HEK293 (cell line): ENCODE measurements at regions not wholly inside any gene's neighbourhood (a gene's known extent, or its start where the extent isn't known, plus 50 kb on each side); places are given as distances from the start of the nearest gene placed in this dataset.

Experiments
- CTCF ChIA-PET: fragments of 350-600 bp; formaldehyde crosslinking; extraction: SDS; loops from one replicate; lab custom pipeline; 2021; ENCODE audit warnings: antibody characterized with exemption; lab: Yijun Ruan, JAX
- POLR2A ChIA-PET: fragments of 300-600 bp; formaldehyde crosslinking; extraction: SDS; loops from one replicate; lab custom pipeline; 2020; ENCODE audit warnings: antibody characterized with exemption, inconsistent platforms; lab: Yijun Ruan, JAX
- H3K27ac ChIP-seq: fragments of 200-500 bp; sonication (Bioruptor generic); 2 replicates; pipeline ENCODE4 v1.5.1; 2014; ENCODE audit warnings: low read depth, low read length, control low read depth, inconsistent platforms; ENCODE audit errors: extremely low read depth
- H3K36me3 ChIP-seq, 2 experiments: fragments of 200-500 bp in 1 of 2; sonication (Bioruptor generic) in 1 of 2; 1 replicate in 1 of 2; 2 replicates in 1 of 2; pipeline ENCODE4 v1.5.1; 2014 to 2017; ENCODE audit warnings: inconsistent platforms in 2 of 2, low read length in 2 of 2; ENCODE audit not compliant: control insufficient read depth in 2 of 2, insufficient read depth in 1 of 2
- H3K4me1 ChIP-seq: fragments of 200-500 bp; sonication (Bioruptor generic); 2 replicates; pipeline ENCODE4 v1.5.1; 2014; ENCODE audit warnings: mild to moderate bottlenecking, low read length, inconsistent platforms; ENCODE audit not compliant: control insufficient read depth, insufficient read depth
- H3K4me3 ChIP-seq: 2 replicates; pipeline ENCODE4 v1.5.1; 2011; ENCODE audit warnings: low read depth, mild to moderate bottlenecking, control low read depth, low read length, moderate library complexity
- H3K9me3 ChIP-seq: fragments of 200-500 bp; sonication (Bioruptor generic); 2 replicates; pipeline ENCODE4 v1.5.1; 2014; ENCODE audit warnings: low read depth, low read length, inconsistent platforms; ENCODE audit not compliant: control insufficient read depth, insufficient read depth
- GFI1B ChIP-seq: fragments of 450-650 bp; formaldehyde crosslinking; IDR thresholded peaks from 2 replicates; pipeline ENCODE4 v1.5.1; 2016; ENCODE audit warnings: missing biosample characterization, missing genetic modification characterization
- KLF8 ChIP-seq: fragments of 450-650 bp; formaldehyde crosslinking; IDR thresholded peaks from 2 replicates; pipeline ENCODE4 v1.5.1; 2016; ENCODE audit warnings: missing biosample characterization, missing genetic modification characterization
- MEIS1 ChIP-seq: sonication (generic); formaldehyde crosslinking; IDR thresholded peaks from 2 replicates; pipeline ENCODE4 v1.8.1; 2022; ENCODE audit warnings: missing genetic modification reagents, mild to moderate bottlenecking, borderline replicate concordance
- REPIN1 ChIP-seq: fragments of 450-650 bp; formaldehyde crosslinking; IDR thresholded peaks from 2 replicates; pipeline ENCODE4 v1.5.1; 2017; ENCODE audit warnings: missing biosample characterization, missing genetic modification characterization, low read depth
- ZBTB7A ChIP-seq: fragments of 450-650 bp; formaldehyde crosslinking; IDR thresholded peaks from 2 replicates; pipeline ENCODE4 v1.5.1; 2016; ENCODE audit warnings: low read depth, missing biosample characterization, missing genetic modification characterization
- ZNF214 ChIP-seq: fragments of 450-650 bp; formaldehyde crosslinking; IDR thresholded peaks from 2 replicates; pipeline ENCODE4 v1.5.1; 2017; ENCODE audit warnings: missing biosample characterization, mild to moderate bottlenecking, missing genetic modification characterization, borderline replicate concordance
- ZNF274 ChIP-seq, 2 experiments: fragments of 200-500 bp in 1 of 2; fragments of 450-650 bp in 1 of 2; sonication (Bioruptor generic) in 1 of 2; formaldehyde crosslinking in 1 of 2; IDR thresholded peaks; 2 replicates each; pipeline versions ENCODE4 v1.5.1 to v1.6.1; 2014 to 2016; ENCODE audit warnings: borderline replicate concordance in 1 of 2, inconsistent platforms in 1 of 2, low read length in 1 of 2, missing biosample characterization in 1 of 2, missing genetic modification characterization in 1 of 2
- ZNF391 ChIP-seq: fragments of 450-650 bp; formaldehyde crosslinking; IDR thresholded peaks from 2 replicates; pipeline ENCODE4 v1.5.1; 2016; ENCODE audit warnings: low read depth, missing biosample characterization, missing genetic modification characterization, borderline replicate concordance
- ZNF473 ChIP-seq: fragments of 450-650 bp; formaldehyde crosslinking; IDR thresholded peaks from 2 replicates; pipeline ENCODE4 v1.5.1; 2017; ENCODE audit warnings: missing biosample characterization, missing genetic modification characterization
- ZNF514 ChIP-seq: fragments of 450-650 bp; formaldehyde crosslinking; IDR thresholded peaks from 2 replicates; pipeline ENCODE4 v1.5.1; 2016; ENCODE audit warnings: missing biosample characterization, missing genetic modification characterization
- ZNF530 ChIP-seq: fragments of 450-650 bp; formaldehyde crosslinking; IDR thresholded peaks from 2 replicates; pipeline ENCODE4 v1.5.1; 2016; ENCODE audit warnings: low read depth, missing biosample characterization, missing genetic modification characterization
- ZNF664 ChIP-seq: fragments of 450-650 bp; formaldehyde crosslinking; IDR thresholded peaks from 2 replicates; pipeline ENCODE4 v1.5.1; 2016; ENCODE audit warnings: missing biosample characterization, missing genetic modification characterization
- ZNF747 ChIP-seq: fragments of 450-650 bp; formaldehyde crosslinking; IDR thresholded peaks from 2 replicates; pipeline ENCODE4 v1.5.1; 2016; ENCODE audit warnings: missing biosample characterization, missing genetic modification characterization
- ZNF792 ChIP-seq: fragments of 450-650 bp; formaldehyde crosslinking; IDR thresholded peaks from 2 replicates; pipeline ENCODE4 v1.5.1; 2016; ENCODE audit warnings: missing biosample characterization, missing genetic modification characterization
- ZSCAN30 ChIP-seq: fragments of 450-650 bp; IDR thresholded peaks from 2 replicates; pipeline ENCODE4 v1.5.1; 2018; ENCODE audit warnings: missing biosample characterization, mild to moderate bottlenecking, missing genetic modification characterization, moderate library complexity
- TF ChIP-seq, protein P1 (sequence below): fragments of 450-650 bp; formaldehyde crosslinking; IDR thresholded peaks from 2 replicates; pipeline ENCODE4 v1.5.1; 2016; ENCODE audit warnings: missing biosample characterization, missing genetic modification characterization
- TF ChIP-seq, protein P2 (sequence below): fragments of 450-650 bp; formaldehyde crosslinking; IDR thresholded peaks from 2 replicates; pipeline ENCODE4 v1.5.1; 2016; ENCODE audit warnings: missing biosample characterization, missing genetic modification characterization, low read depth
- TF ChIP-seq, protein P3 (sequence below): fragments of 450-650 bp; formaldehyde crosslinking; IDR thresholded peaks from 2 replicates; pipeline ENCODE4 v1.5.1; 2016; ENCODE audit warnings: missing biosample characterization, missing genetic modification characterization

DNA sequence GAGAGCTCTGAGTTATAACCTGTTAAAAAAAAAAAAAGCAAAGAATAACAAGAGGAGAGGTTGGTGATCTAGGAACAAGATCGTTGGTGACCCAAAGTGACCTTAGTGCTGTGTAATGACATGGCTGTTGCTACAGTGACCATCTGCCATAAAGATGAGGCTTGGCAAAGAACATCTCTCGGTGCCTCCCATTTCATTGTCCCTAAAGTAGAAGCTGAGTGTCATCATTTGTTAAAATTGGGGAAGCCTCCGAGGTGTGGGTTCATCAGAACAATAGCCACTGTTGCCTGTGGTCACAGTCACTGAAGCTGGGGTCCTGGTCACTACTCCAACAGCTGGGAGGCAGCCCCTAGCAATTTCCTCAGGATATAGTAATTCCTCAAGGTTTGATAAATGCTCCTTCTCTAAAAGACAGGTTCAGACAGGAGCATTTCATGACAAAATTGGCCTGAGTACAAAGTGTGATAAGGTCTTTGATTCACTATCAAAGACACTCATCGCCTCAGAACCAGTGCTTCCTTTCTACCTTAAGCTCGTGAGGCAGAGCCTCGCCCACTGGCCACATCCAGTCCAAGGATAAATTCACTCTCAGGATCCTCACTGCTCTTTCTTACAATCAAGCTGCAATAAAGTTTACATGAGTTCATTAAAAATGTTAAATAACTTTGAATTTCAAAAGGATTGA lies 81.9 kb upstream of the RGS2 start (continued):
- TF ChIP-seq, protein P1, sequence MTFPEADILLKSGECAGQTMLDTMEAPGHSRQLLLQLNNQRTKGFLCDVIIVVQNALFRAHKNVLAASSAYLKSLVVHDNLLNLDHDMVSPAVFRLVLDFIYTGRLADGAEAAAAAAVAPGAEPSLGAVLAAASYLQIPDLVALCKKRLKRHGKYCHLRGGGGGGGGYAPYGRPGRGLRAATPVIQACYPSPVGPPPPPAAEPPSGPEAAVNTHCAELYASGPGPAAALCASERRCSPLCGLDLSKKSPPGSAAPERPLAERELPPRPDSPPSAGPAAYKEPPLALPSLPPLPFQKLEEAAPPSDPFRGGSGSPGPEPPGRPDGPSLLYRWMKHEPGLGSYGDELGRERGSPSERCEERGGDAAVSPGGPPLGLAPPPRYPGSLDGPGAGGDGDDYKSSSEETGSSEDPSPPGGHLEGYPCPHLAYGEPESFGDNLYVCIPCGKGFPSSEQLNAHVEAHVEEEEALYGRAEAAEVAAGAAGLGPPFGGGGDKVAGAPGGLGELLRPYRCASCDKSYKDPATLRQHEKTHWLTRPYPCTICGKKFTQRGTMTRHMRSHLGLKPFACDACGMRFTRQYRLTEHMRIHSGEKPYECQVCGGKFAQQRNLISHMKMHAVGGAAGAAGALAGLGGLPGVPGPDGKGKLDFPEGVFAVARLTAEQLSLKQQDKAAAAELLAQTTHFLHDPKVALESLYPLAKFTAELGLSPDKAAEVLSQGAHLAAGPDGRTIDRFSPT (tag by site-specific recombination): no peak
- no peak for TF ChIP-seq GFI1B (tag by site-specific recombination)
- TF ChIP-seq, all 188 proteins: peak for 0

DNA sequence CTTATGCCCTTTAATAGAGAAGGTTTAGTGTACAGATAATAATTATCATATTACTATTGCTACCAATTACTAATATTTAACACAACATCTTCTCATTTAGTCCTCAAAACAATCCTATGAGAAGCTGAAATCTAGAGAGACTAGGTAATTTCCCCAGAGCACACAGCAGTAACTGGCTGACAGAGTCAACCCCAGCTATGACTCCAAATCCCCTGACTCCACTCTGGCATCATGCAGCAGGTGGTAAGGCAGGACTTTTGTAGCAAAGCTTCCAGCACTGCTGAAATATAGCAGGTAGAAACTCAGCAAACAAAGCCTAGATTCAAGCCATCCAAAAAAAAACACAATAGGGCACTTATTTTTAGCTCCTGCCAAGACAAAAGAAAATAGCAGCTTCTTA lies 79.3 kb upstream of the RGS2 start:
- no peaks in the 10 kb centered on the region for H3K4me1 ChIP-seq
- TF ChIP-seq REPIN1 (tag by site-specific recombination) (no peak), ZNF391 (tag by site-specific recombination) (no peak), ZNF514 (no peak), ZNF530 (tag by site-specific recombination) (no peak), KLF8 (no peak), ZNF747 (tag by site-specific recombination) (no peak), ZNF274 (IDR thresholded peaks at IDR 0.05; ENCODE audit: low read length) (no peak), ZNF274 (tag by site-specific recombination; IDR thresholded peaks at IDR 0.05; ENCODE audit: borderline replicate concordance) (no peak), MEIS1 (CRISPR knock-in tag) (no peak)
- TF ChIP-seq, all 188 proteins: peak for 0
- ChIA-PET CTCF (interaction anchor here (0.6 to 1.6 kb wide), 2 partner anchors 28 to 78 kb away, joined by 3 to 4 read pairs; no protein-coding TSS in a partner anchor), POLR2A (interaction anchor here (0.7 kb wide), 1 partner anchor 69 kb away, joined by 3 read pairs; no protein-coding TSS in a partner anchor)
- Histone ChIP-seq H3K27ac (no peak overlapping the region), H3K9me3 (no peaks in the 10 kb centered on the region), H3K36me3 (no peaks in the 10 kb centered on the region), H3K4me3 (no peak overlapping the region)

DNA sequence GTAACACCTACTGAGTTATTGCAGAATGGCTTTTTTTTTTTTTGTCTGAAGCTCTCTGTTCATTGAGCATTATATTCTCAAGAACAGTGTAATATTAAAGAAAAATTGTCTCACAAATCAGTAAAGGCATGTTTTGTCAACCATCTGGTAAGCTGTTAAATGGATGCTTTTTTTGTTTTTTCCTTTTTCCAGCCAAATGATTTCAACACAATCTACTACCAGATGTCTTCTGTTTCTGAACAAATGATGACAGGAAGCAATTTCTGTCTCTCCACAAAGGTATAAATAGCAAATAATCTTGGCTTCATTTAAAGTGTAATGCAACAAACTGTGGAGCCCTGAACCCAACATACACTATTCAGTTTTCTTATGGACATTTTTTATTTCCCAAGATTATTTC lies 78.6 kb upstream of the RGS2 start:
- no peak overlapping the region for H3K27ac ChIP-seq
- CTCF ChIA-PET: interaction anchor here (0.6 to 0.7 kb wide), 2 partner anchors 78 to 215 kb away, joined by 3 read pairs; no protein-coding TSS in a partner anchor
- TF ChIP-seq ZBTB7A: no peak

DNA sequence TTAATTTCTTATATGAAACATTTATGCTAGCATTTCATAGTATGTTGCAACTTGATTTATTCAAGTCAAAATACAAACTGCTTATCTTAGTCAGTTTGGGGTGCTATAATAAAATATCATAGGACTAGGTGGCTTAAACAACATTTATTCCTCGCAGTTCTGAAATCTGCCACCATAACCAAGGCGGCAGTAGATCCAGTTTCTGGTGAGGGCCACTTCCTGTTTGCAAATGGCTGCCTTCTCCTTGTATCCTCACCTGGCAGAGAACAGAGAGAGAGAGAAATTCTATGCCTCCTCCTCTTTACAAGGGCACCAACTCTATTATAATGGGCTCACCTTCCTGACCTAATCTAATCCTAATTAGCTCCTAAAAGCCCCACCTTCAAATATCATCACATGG lies 76.1 kb upstream of the RGS2 start:
- Histone ChIP-seq H3K4me3 (no peak overlapping the region), H3K4me1 (no peaks in the 10 kb centered on the region), H3K36me3 (no peaks in the 10 kb centered on the region), H3K27ac (no peak overlapping the region), H3K9me3 (no peaks in the 10 kb centered on the region)
- POLR2A ChIA-PET: no interaction called here
- CTCF ChIA-PET: interaction anchor here (0.6 kb wide), 2 partner anchors 235 to 1290 kb away, joined by 3 read pairs; no protein-coding TSS in a partner anchor
- TF ChIP-seq ZNF664 (tag by site-specific recombination) (no peak), ZNF473 (no peak), ZNF792 (tag by site-specific recombination) (no peak), ZBTB7A (no peak), ZNF214 (no peak), ZSCAN30 (tag by site-specific recombination) (no peak)
- TF ChIP-seq, protein P2, sequence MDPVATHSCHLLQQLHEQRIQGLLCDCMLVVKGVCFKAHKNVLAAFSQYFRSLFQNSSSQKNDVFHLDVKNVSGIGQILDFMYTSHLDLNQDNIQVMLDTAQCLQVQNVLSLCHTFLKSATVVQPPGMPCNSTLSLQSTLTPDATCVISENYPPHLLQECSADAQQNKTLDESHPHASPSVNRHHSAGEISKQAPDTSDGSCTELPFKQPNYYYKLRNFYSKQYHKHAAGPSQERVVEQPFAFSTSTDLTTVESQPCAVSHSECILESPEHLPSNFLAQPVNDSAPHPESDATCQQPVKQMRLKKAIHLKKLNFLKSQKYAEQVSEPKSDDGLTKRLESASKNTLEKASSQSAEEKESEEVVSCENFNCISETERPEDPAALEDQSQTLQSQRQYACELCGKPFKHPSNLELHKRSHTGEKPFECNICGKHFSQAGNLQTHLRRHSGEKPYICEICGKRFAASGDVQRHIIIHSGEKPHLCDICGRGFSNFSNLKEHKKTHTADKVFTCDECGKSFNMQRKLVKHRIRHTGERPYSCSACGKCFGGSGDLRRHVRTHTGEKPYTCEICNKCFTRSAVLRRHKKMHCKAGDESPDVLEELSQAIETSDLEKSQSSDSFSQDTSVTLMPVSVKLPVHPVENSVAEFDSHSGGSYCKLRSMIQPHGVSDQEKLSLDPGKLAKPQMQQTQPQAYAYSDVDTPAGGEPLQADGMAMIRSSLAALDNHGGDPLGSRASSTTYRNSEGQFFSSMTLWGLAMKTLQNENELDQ: no peak
- TF ChIP-seq, protein P3, sequence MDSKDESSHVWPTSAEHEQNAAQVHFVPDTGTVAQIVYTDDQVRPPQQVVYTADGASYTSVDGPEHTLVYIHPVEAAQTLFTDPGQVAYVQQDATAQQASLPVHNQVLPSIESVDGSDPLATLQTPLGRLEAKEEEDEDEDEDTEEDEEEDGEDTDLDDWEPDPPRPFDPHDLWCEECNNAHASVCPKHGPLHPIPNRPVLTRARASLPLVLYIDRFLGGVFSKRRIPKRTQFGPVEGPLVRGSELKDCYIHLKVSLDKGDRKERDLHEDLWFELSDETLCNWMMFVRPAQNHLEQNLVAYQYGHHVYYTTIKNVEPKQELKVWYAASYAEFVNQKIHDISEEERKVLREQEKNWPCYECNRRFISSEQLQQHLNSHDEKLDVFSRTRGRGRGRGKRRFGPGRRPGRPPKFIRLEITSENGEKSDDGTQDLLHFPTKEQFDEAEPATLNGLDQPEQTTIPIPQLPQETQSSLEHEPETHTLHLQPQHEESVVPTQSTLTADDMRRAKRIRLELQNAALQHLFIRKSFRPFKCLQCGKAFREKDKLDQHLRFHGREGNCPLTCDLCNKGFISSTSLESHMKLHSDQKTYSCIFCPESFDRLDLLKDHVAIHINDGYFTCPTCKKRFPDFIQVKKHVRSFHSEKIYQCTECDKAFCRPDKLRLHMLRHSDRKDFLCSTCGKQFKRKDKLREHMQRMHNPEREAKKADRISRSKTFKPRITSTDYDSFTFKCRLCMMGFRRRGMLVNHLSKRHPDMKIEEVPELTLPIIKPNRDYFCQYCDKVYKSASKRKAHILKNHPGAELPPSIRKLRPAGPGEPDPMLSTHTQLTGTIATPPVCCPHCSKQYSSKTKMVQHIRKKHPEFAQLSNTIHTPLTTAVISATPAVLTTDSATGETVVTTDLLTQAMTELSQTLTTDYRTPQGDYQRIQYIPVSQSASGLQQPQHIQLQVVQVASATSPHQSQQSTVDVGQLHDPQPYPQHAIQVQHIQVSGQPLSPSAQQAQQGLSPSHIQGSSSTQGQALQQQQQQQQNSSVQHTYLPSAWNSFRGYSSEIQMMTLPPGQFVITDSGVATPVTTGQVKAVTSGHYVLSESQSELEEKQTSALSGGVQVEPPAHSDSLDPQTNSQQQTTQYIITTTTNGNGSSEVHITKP (tag by site-specific recombination): no peak

More for the DNA sequence above, 78.6 kb upstream of the RGS2 start:
- Histone ChIP-seq H3K9me3 (no peaks in the 10 kb centered on the region), H3K4me1 (no peaks in the 10 kb centered on the region), H3K4me3 (no peak overlapping the region), H3K36me3 (no peaks in the 10 kb centered on the region)
- POLR2A ChIA-PET: interaction anchor here (0.7 kb wide), 1 partner anchor 69 kb away, joined by 3 read pairs; no protein-coding TSS in a partner anchor
